ENCODE measurements at regions not wholly inside any gene's neighbourhood (a gene's known extent, or its start where the extent isn't known, plus 50 kb on each side); places are given as distances from the start of the nearest gene placed in this dataset.
A peak's percentile ranks its signal among the peaks of the same experiment; 100 is the strongest.

- Histone ChIP-seq H3K4me1 (ENCODE audit: control insufficient read depth, insufficient read depth, low read length) (peaks cover 2% of the 10 kb centered on the region), H3K27me3 (ENCODE audit: control insufficient read depth, insufficient read depth, low read length) (no peaks in the 10 kb centered on the region), H3K9me3 (replicated peaks; ENCODE audit: control insufficient read depth, low read depth, low read length) (no peaks in the 10 kb centered on the region), H3K27ac (ENCODE audit: low read length) (peak overlapping the region; percentile 37), H3K4me3 (ENCODE audit: low read length) (no peak overlapping the region), H3K36me3 (ENCODE audit: control insufficient read depth, insufficient read depth, low read length) (no peaks in the 10 kb centered on the region)
- WGBS (ENCODE audit: insufficient coverage): no CpG with 5 or more reads among the region's 4 CpGs
- DNase-seq: peak; percentile 82
Measured at GRCh38 chr6:132067286-132067685, 116.1 kb upstream of the CCN2 start.

DNA sequence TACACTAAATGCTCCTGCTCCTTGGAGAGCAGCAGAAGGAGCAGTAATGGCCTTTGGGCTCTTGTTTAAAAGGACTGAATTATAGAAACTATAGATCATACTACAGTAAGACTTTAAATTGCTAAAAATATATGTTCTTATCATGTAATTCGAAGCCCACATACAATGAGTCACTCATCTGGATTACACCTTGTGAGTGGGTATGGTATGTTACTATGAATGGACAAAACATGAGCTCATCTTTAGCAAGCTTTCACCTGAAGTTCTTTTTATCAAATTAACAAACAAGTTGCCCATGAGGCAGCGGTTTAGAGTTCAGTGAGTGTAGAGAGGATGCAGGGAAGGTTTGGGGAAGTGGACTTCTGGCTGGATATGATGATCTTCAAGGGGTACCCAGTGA is 114.4 kb upstream of the CCN2 start:
- H3K27ac ChIP-seq (ENCODE audit: low read length): no peak overlapping the region
- no peak for DNase-seq
- no peaks in the 10 kb centered on the region for H3K36me3 ChIP-seq (ENCODE audit: control insufficient read depth, insufficient read depth, low read length)
- peaks cover 2% of the 10 kb centered on the region for H3K4me1 ChIP-seq (ENCODE audit: control insufficient read depth, insufficient read depth, low read length)
- H3K4me3 ChIP-seq (ENCODE audit: low read length): no peak overlapping the region
- H3K9me3 ChIP-seq (replicated peaks; ENCODE audit: control insufficient read depth, low read depth, low read length): no peaks in the 10 kb centered on the region
- no peaks in the 10 kb centered on the region for H3K27me3 ChIP-seq (ENCODE audit: control insufficient read depth, insufficient read depth, low read length)
- WGBS (ENCODE audit: insufficient coverage): 100% methylated on average over 1 of the region's 2 CpGs

DNA sequence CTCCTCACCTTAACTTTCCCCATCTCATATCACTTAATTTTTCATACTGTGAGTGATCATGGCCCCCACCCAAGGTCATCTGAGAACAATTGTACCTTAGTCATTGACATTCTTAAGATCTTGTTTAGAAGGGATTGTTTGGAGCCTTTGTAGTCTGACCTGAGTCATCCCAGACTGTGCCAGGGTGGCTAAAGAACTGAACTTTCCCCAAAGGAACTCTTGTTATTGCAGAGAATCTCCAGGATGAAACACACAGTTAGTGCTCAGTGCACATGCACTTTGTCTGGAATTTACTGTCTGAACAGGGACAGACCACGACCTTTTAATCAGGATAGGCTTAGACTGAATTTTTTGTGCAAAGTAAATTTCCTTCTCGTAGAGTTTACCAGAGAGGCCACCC is 112.6 kb upstream of the CCN2 start:
- Histone ChIP-seq H3K4me3 (ENCODE audit: low read length) (no peak overlapping the region), H3K27me3 (ENCODE audit: control insufficient read depth, insufficient read depth, low read length) (no peaks in the 10 kb centered on the region), H3K4me1 (ENCODE audit: control insufficient read depth, insufficient read depth, low read length) (peaks cover 3% of the 10 kb centered on the region), H3K9me3 (replicated peaks; ENCODE audit: control insufficient read depth, low read depth, low read length) (no peaks in the 10 kb centered on the region), H3K27ac (ENCODE audit: low read length) (no peak overlapping the region), H3K36me3 (ENCODE audit: control insufficient read depth, insufficient read depth, low read length) (no peaks in the 10 kb centered on the region)
- 83% methylated on average over 2 of the region's 2 CpGs for WGBS (ENCODE audit: insufficient coverage)
- no peak for DNase-seq

- Histone ChIP-seq H3K9me3 (replicated peaks; ENCODE audit: control insufficient read depth, low read depth, low read length) (no peaks in the 10 kb centered on the region), H3K27ac (ENCODE audit: low read length) (no peak overlapping the region), H3K4me3 (ENCODE audit: low read length) (no peak overlapping the region), H3K36me3 (ENCODE audit: control insufficient read depth, insufficient read depth, low read length) (no peaks in the 10 kb centered on the region), H3K4me1 (ENCODE audit: control insufficient read depth, insufficient read depth, low read length) (peaks cover 3% of the 10 kb centered on the region), H3K27me3 (ENCODE audit: control insufficient read depth, insufficient read depth, low read length) (no peaks in the 10 kb centered on the region)
- no CpG with 5 or more reads among the region's 5 CpGs for WGBS (ENCODE audit: insufficient coverage)
- DNase-seq: peak; percentile 68
Measured at GRCh38 chr6:132063204-132063603, 112.0 kb upstream of the CCN2 start.

DNA sequence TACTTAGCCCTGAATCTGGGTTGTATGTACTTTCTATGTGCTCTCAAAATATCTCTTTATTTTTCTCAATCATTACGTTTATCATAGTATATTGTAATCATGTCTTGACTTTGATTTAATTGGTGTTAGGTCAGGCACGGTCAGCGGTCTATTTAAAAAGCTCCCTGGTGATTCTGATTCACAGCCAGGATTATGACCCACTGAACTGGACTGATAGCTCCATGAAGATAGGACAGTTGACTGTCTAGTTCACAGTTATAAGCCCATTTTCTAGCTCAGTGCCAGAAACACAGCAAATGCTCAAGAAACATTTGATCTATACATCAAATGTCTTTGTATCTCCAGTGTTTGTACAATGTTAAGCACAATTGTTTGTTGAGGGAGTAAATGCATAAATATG is 111.5 kb upstream of the CCN2 start:
- no peak overlapping the region for H3K27ac ChIP-seq (ENCODE audit: low read length)
- DNase-seq: no peak
- H3K9me3 ChIP-seq (replicated peaks; ENCODE audit: control insufficient read depth, low read depth, low read length): no peaks in the 10 kb centered on the region
- H3K36me3 ChIP-seq (ENCODE audit: control insufficient read depth, insufficient read depth, low read length): no peaks in the 10 kb centered on the region
- WGBS (ENCODE audit: insufficient coverage): no CpG with 5 or more reads among the region's 3 CpGs
- no peak overlapping the region for H3K4me3 ChIP-seq (ENCODE audit: low read length)
- H3K27me3 ChIP-seq (ENCODE audit: control insufficient read depth, insufficient read depth, low read length): no peaks in the 10 kb centered on the region
- peaks cover 3% of the 10 kb centered on the region for H3K4me1 ChIP-seq (ENCODE audit: control insufficient read depth, insufficient read depth, low read length)

- H3K27ac ChIP-seq (ENCODE audit: low read length): no peak overlapping the region
- no peaks in the 10 kb centered on the region for H3K36me3 ChIP-seq (ENCODE audit: control insufficient read depth, insufficient read depth, low read length)
- H3K4me3 ChIP-seq (ENCODE audit: low read length): no peak overlapping the region
- WGBS (ENCODE audit: insufficient coverage): no CpG with 5 or more reads among the region's 1 CpG
- H3K27me3 ChIP-seq (ENCODE audit: control insufficient read depth, insufficient read depth, low read length): no peaks in the 10 kb centered on the region
- DNase-seq: no peak
- peaks cover 6% of the 10 kb centered on the region for H3K9me3 ChIP-seq (replicated peaks; ENCODE audit: control insufficient read depth, low read depth, low read length)
- H3K4me1 ChIP-seq (ENCODE audit: control insufficient read depth, insufficient read depth, low read length): peaks cover 3% of the 10 kb centered on the region
Measured at GRCh38 chr6:132061381-132061780, 110.2 kb upstream of the CCN2 start.

- Histone ChIP-seq H3K36me3 (ENCODE audit: control insufficient read depth, insufficient read depth, low read length) (no peaks in the 10 kb centered on the region), H3K9me3 (replicated peaks; ENCODE audit: control insufficient read depth, low read depth, low read length) (peaks cover 6% of the 10 kb centered on the region), H3K27ac (ENCODE audit: low read length) (no peak overlapping the region), H3K4me3 (ENCODE audit: low read length) (no peak overlapping the region), H3K4me1 (ENCODE audit: control insufficient read depth, insufficient read depth, low read length) (peaks cover 3% of the 10 kb centered on the region), H3K27me3 (ENCODE audit: control insufficient read depth, insufficient read depth, low read length) (no peaks in the 10 kb centered on the region)
- DNase-seq: peak; percentile 36
- WGBS (ENCODE audit: insufficient coverage): 70% methylated on average over 1 of the region's 4 CpGs
Measured at GRCh38 chr6:132060591-132060990, 109.4 kb upstream of the CCN2 start.

- Histone ChIP-seq H3K4me1 (ENCODE audit: control insufficient read depth, insufficient read depth, low read length) (peaks cover 3% of the 10 kb centered on the region), H3K36me3 (ENCODE audit: control insufficient read depth, insufficient read depth, low read length) (no peaks in the 10 kb centered on the region), H3K27me3 (ENCODE audit: control insufficient read depth, insufficient read depth, low read length) (no peaks in the 10 kb centered on the region), H3K27ac (ENCODE audit: low read length) (no peak overlapping the region), H3K4me3 (ENCODE audit: low read length) (no peak overlapping the region), H3K9me3 (replicated peaks; ENCODE audit: control insufficient read depth, low read depth, low read length) (peaks cover 6% of the 10 kb centered on the region)
- peak; percentile 83 for DNase-seq
- WGBS (ENCODE audit: insufficient coverage): no CpG with 5 or more reads among the region's 2 CpGs
Measured at GRCh38 chr6:132058975-132059374, 107.8 kb upstream of the CCN2 start.

GRCh38 chr6:132054525-132054924 is 103.4 kb upstream of the CCN2 start:
- Histone ChIP-seq H3K4me3 (ENCODE audit: low read length) (no peak overlapping the region), H3K27me3 (ENCODE audit: control insufficient read depth, insufficient read depth, low read length) (no peaks in the 10 kb centered on the region), H3K27ac (ENCODE audit: low read length) (no peak overlapping the region), H3K9me3 (replicated peaks; ENCODE audit: control insufficient read depth, low read depth, low read length) (peaks cover 6% of the 10 kb centered on the region), H3K36me3 (ENCODE audit: control insufficient read depth, insufficient read depth, low read length) (no peaks in the 10 kb centered on the region), H3K4me1 (ENCODE audit: control insufficient read depth, insufficient read depth, low read length) (peaks cover 2% of the 10 kb centered on the region)
- no peak for DNase-seq
- 73% methylated on average over 2 of the region's 3 CpGs for WGBS (ENCODE audit: insufficient coverage)

GRCh38 chr6:132053511-132053910 is 102.3 kb upstream of the CCN2 start:
- no peak overlapping the region for H3K4me3 ChIP-seq (ENCODE audit: low read length)
- DNase-seq: no peak
- no peak overlapping the region for H3K27ac ChIP-seq (ENCODE audit: low read length)
- H3K36me3 ChIP-seq (ENCODE audit: control insufficient read depth, insufficient read depth, low read length): no peaks in the 10 kb centered on the region
- WGBS (ENCODE audit: insufficient coverage): no CpG with 5 or more reads among the region's 2 CpGs
- no peaks in the 10 kb centered on the region for H3K4me1 ChIP-seq (ENCODE audit: control insufficient read depth, insufficient read depth, low read length)
- peaks cover 6% of the 10 kb centered on the region for H3K9me3 ChIP-seq (replicated peaks; ENCODE audit: control insufficient read depth, low read depth, low read length)
- H3K27me3 ChIP-seq (ENCODE audit: control insufficient read depth, insufficient read depth, low read length): no peaks in the 10 kb centered on the region

GRCh38 chr6:132052096-132052495 is 100.9 kb upstream of the CCN2 start:
- no CpG with 5 or more reads among the region's 1 CpG for WGBS (ENCODE audit: insufficient coverage)
- Histone ChIP-seq H3K36me3 (ENCODE audit: control insufficient read depth, insufficient read depth, low read length) (no peaks in the 10 kb centered on the region), H3K27ac (ENCODE audit: low read length) (no peak overlapping the region), H3K27me3 (ENCODE audit: control insufficient read depth, insufficient read depth, low read length) (no peaks in the 10 kb centered on the region), H3K9me3 (replicated peaks; ENCODE audit: control insufficient read depth, low read depth, low read length) (peaks cover 10% of the 10 kb centered on the region), H3K4me3 (ENCODE audit: low read length) (no peak overlapping the region), H3K4me1 (ENCODE audit: control insufficient read depth, insufficient read depth, low read length) (no peaks in the 10 kb centered on the region)
- DNase-seq: no peak
